ENCODE measurements at regions not wholly inside any gene's neighbourhood (a gene's known extent, or its start where the extent isn't known, plus 50 kb on each side); places are given as distances from the start of the nearest gene placed in this dataset.

DNA sequence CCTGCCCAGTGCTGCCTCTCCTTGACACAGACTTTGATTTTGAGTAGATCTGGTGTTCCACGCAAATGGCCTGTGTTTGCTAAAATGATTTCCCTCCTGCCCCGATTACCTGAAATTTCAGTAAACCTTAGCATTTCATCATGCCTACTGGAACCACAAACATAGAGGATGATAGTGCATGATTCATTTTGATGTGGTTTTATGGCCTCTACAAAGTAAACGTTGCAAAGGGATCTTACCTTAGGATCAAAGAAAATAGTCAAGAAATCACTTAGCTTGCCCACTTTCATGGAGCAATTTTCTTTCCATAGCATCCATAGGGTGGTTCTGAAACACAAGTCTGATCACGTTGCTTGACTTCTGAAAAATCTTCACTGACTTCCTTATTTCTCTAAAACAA lies 524.6 kb upstream of the ATP11B start:
- TF ChIP-seq, protein P1, sequence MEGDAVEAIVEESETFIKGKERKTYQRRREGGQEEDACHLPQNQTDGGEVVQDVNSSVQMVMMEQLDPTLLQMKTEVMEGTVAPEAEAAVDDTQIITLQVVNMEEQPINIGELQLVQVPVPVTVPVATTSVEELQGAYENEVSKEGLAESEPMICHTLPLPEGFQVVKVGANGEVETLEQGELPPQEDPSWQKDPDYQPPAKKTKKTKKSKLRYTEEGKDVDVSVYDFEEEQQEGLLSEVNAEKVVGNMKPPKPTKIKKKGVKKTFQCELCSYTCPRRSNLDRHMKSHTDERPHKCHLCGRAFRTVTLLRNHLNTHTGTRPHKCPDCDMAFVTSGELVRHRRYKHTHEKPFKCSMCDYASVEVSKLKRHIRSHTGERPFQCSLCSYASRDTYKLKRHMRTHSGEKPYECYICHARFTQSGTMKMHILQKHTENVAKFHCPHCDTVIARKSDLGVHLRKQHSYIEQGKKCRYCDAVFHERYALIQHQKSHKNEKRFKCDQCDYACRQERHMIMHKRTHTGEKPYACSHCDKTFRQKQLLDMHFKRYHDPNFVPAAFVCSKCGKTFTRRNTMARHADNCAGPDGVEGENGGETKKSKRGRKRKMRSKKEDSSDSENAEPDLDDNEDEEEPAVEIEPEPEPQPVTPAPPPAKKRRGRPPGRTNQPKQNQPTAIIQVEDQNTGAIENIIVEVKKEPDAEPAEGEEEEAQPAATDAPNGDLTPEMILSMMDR (IDR thresholded peaks at IDR 0.05; ENCODE audit: insufficient read depth, low read length): no peak
- TF ChIP-seq REST (IDR thresholded peaks at IDR 0.05; ENCODE audit: insufficient replicate concordance, low read depth): no peak
- TF ChIP-seq GABPA (IDR thresholded peaks at IDR 0.05; ENCODE audit: low read depth): no peak
- no peak for TF ChIP-seq POLR2AphosphoS5 (IDR thresholded peaks at IDR 0.05; ENCODE audit: low read depth)
- no peak for TF ChIP-seq SPI1 (IDR thresholded peaks at IDR 0.05; ENCODE audit: borderline replicate concordance, low read depth)

Data from HL-60 (cell line).